ENCODE measurements at regions not wholly inside any gene's neighbourhood (a gene's known extent, or its start where the extent isn't known, plus 50 kb on each side); places are given as distances from the start of the nearest gene placed in this dataset.
A peak's percentile ranks its signal among the peaks of the same experiment; 100 is the strongest.
"Not testable (repeated sequence)": the region's sequence is repeated elsewhere in the genome, so short reads cannot be mapped to it uniquely, and the experiment has no call there.

DNA sequence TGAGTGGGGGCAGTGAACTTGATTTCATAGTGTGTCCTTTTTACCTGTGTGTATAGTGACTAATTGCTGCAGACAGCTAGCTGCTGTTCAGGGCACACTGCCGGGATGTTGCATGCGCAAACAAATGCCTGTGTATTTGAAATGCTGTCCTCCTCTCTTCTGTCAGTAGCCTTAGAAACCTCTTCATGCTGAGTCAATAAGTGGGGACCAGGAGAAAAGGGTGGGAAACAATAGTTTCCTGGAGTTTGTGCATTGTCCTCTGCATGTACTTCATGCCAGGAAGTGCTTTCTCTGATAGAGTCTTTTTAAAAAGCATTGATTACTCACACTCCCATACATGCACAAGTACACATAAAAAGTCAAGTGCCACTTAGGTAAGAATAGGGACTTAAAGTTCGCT lies 1183.7 kb upstream of the CELF2 start:
- no peak for DNase-seq

DNA sequence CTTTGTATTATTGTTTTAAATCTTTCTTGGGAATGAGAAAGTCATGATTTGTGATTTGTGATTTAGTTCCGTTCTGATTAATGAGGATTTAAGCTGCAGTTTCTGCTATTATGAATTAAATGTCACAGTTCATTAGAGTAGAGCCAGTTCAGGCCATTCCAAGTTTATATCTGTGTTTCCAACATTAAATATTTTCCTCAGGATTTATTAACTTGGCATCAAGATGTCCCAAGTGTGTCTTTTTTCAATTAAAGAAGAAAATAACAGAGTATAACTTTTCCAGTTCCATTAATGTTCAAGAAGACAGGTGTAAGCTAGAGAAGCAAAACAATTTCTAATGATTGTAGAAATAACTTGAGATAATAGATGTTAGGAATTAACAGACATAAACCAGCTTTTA lies 1183.2 kb upstream of the CELF2 start:
- no peak for DNase-seq

DNA sequence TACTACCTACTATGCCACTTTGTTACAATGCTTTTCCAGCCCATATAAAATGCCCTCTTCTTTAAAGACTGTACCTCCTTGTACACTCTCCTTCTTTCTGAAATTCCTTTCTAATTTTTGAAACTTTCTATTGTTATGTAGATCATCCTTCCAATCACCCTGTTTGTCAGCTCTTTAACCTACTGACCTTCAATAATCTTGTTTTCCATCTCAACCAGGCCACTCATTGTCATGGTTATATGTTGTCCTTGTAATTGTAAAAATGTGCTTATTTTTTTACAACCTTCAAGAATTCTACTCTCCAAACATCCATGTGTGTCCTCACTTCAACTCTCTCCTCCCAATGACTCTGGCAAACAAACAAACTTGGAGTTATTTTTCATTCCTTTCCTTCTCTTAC lies 1172.6 kb upstream of the CELF2 start:
- DNase-seq: no peak

DNA sequence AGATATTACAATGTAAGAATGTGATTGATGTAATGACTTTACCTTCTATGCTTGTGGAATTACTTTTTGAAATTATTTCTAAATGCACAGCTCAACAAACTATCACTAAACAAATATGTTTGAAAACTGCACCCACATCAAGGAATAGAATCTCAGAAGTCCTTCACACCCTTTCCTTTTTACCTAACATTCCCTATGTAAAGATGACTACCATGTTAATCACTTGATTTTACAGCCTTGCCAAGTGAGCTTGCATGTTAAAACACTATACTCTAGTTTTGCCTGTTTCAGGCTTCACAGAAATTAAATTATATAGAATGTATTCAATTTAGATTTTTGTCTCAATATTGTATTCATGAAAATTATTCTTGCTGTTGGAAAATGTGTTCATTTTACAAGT lies 1169.4 kb upstream of the CELF2 start:
- no peak for DNase-seq

DNA sequence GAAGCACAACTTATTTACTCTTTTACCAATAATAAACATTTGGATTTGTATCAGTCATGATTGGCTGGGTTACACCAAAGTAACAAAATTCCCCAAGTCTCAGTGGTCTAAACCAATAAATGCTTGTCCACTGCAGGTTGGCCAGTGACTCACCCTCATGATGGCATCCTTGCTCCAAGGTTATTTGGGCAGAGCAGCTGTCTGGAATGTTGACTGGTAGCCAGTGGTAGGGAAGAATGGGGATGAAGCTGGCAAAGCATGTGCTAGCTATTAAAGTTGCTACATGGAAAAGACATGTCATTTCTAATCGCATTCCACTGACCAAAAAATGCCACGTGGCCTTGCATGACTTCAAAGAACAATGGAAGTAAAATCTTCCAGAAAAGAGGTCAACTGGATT lies 1168.7 kb upstream of the CELF2 start:
- DNase-seq: peak; percentile 13

DNA sequence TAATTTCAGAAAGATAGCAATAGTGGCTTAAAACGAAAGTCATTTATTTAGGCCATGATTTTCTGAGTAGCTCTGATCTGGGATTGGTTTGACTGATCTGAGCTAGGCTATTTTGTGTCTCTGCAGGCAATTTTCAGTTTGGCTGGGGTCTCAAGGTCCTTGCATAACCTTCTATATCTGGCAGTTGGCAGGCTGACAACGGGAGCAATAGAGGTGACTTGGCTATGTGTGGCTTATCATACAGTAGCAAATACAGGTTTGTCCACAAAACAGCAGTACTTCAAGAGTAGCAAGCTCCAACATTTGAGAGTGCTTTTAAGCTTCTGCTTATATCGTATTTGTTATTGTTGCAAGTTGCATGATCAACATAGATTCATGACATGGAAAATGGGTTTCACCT lies 1167.3 kb upstream of the CELF2 start:
- no peak for DNase-seq

DNA sequence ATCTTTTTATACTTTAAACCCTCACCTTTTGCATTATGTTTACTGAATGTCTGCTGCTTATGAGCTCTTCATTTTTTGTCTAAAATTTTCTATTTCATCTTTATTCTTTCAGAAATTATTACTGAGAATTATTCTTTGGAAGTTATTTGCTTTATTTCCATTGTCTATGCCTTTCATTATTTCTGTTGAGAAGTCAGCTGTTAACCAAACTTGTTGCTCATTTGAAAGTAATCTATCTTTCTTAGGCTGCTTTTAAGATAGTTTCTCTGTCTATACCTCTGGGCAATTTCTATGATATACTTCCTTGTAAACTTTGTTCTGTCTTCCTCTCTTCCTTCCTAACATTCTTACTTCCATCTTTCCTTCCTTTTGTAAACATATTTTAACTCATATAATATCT lies 1165.9 kb upstream of the CELF2 start:
- DNase-seq: no peak

DNA sequence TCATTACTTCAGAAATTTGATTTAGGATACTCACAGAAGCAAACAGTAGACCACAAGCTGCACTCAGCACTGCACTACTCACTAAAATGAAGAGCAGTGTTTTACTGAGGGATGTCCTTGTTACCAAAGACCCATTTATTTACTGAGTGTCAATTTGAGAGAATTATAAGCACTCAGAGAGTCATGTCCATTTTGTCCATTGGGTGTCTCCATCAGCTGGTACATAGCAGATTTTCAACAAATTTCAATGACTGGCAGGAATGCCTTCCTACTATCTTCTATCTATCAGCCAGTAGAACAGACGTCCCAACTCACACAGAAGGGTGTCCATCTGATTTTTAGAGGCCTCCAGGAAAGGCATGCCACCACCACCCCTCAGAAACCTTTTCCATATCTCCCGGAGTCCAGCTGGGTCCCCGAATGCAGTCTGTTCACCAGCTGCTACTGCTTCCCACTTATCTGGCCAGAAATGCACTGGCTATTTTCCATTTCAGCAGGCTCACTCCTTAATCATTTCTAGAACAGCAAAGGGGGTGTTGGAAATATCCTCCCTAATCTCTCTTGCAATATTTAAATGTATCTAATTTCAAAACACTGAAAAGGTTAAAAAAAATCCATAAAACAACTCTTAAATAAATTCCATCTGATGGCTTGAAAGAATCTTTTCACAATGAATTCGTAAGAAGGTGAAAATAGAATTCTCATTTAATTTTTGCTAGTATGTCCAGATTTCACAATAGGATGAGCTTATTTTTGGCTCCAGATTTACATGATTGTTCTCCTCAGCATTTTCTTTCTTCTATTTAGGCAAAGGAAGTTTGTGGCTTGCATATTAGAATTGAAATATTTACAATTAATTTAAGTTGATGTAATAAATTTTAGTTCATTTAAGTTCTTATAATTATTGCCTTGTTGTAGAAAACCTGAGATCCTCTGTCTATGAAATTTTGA lies 1164.0 kb upstream of the CELF2 start:
- no peak for DNase-seq

DNA sequence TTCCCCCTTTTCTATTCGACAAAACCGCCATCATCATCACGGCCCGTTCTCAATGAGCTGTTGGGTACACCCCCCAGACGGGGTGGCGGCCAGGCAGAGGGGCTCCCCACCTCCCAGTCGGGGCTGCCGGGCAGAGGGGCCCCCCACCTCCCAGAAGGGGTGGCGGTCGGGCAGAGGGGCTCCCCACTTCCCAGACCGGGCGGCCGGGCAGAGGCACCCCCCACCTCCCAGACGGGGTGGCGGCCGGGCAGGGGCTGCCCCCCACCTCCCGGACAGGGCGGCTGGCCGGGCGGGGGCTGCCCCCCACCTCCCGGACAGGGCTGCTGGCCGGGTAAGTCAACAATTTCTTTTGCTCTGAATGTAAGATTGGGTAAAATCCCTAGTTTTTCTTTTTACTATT lies 1162.2 kb upstream of the CELF2 start:
- not testable (repeated sequence) for DNase-seq

DNA sequence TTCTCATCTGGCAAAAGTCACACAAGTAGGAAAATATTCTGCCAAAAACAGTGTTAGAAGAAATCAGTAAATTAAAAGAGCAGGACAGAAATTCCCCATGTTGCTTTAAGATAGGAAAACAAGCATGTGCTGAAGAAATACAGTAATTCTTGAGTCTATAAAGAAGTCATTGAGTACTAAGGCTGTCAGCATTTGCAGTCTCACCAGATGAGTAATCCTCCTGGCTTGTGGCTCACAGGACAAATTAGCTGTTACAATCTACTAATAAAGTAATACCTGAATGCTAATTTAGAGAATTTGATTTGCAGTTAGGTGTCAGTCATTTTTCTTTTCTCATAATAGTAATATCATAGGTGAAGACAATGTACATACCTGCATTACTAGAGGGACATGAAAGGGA lies 1158.9 kb upstream of the CELF2 start:
- no peak for DNase-seq

DNA sequence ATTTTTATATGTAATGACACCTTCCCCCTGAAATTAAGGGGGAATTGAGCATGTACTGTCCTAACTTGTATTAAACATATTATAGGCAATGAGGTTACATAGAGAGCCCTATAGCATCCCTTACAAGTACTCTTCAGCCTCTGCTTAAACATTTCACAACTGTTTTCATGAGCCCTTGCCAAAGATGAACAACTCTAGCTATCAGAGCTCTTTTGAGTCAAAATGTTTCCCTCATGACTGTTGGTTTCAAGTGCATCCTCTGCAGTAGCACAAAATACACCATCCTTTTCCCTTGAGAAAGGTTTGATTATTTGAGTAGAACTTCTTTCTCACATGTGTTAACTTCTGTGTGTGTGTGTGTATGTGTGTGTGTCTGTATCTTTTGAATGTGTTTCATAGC lies 1157.6 kb upstream of the CELF2 start:
- DNase-seq: no peak

DNA sequence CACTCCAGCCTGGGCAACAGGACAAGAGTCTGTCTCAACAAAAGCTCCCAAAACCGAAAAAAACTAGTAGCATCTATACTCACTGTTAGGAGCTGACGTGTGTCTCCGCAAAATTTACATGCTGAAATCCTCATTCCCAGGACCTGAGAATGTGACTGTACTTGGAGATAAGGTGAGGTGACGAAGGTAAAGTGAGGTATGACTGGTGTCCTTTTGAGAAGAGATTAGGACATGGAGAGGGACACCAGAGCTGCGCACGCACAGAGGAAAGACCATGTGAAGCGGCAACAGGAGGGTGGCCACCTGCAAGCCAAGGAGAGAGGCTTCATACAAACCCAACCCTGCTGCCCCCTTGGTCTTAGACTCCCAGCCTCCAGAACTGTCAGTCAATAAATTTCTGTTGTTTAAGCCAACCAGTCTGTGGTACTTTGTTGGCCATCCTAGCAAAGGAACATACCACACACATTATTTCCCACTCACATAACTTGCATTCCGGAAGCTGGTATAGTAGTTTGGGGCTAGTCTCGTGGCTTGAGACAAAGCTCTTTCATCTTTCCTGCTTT lies 1154.0 kb upstream of the CELF2 start:
- DNase-seq: no peak

DNA sequence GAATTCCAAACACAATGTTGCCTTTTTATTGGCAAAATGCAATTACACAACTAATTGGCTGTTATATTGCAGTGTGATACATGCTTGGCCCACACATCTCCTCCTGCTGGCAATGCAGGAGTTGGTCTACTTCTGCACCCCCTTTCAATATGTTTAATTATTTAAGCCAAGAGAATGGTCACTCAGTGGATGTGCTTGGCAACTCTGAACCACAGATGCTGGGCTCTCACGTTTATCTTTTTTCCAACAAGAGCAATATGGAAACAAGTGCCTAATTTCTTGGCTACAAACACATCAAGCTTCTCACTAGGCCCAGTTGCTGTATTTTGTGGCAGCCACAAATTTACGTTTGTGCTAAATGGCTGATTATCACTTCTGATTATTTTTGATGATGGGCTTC lies 1149.2 kb upstream of the CELF2 start:
- no peak for DNase-seq

DNA sequence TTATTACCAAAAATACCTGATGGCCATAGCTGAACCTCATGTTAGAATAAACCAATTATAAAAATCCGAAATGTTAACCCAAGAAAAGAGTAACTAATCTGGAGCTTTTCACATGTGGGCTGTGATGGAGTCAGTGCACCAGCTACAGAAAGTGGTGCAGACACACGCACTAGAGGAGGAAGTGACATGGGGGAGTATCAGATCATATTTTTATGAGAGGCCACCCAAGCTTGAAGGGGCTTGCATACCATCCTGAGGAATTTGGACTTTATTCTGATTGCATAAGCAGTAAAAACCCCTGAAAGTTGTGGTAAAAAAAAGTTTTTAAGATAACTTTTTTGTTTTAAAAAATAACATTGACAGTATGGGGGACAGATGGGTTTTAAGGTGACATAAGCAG lies 1148.5 kb upstream of the CELF2 start:
- DNase-seq: no peak

DNA sequence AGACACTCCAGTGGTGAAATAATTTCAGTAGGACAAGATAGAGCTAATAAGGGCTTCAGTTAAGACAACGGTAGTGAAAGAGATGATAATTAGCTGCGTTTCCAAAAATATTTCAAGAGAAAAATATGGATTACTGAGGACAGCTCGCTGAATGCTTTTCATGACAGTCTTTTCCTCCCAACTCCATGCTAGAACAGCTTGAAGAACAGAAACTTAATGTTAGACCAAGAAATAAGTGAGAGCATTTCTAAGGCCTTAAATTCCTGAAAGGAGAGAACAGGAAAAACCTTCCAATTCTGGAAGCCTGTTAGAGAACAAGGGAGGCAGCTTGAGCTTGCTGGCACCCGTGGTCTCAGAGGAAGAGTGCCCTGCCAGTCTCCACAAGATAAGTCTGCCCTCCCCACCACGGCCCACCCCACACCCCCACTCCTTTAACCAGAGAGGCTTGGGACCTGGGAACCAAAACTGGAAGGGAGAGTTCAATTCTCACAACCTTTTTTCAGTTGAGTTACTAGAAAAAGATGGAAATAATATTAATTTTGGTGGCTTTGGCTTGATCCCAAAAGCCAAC lies 1148.0 kb upstream of the CELF2 start:
- DNase-seq: no peak

DNA sequence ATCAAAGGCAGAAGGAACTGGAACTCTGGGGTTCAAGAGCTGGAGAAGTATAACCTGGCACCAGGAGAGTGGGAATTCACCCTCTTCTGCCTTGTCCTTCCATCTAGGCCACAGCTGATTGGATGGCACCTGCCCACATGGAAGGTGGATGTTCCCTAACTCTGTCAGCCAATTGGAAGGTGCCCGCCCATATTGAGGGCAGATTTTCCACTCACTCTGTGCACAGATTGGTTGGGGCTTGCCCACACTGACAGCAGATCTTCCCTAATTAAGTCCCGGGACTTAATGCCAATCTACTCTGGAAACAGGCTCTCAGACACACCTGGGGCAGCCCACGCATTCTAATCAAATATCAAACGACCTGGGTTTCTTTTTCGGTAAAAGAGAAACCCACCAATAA lies 1142.3 kb upstream of the CELF2 start:
- DNase-seq: no peak

DNA sequence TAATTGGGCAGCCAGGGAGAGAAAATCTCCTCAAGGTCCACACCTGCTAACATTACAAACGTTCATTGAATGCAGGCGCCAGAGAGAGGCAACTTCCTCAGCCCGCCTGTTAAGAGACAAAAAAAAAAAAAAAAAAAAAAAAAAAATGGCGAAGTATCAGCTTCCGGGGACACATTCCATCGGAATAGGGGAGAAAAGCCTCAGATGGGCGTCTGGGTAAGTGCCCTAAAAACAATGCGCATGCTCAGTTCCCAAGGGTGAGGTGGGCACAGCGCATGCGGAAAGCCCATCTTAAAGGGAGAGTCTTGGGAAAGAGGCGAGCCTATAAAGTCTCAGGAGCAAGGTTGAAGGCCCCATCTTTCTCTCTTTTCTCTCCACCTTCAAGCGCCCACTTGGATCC lies 1139.7 kb upstream of the CELF2 start:
- DNase-seq: no peak

DNA sequence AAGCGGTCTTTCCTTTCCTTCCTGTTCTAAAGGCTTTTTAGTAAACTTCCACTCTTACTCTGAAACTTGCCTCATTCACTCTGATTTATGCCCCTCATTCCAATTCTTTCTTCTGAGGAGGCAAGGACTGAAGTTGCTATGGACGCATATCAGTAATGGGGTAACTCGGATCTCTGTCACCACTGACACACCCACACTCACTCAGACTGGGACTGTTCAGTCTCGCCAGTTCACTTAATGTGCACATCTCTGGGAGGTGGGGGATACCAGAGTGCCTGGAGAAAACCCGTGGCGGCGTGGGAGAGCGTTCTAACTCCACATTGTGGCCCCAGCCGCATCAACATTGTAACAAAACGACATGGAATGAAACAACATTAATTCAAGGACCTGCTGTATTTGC lies 1139.3 kb upstream of the CELF2 start:
- DNase-seq: no peak

DNA sequence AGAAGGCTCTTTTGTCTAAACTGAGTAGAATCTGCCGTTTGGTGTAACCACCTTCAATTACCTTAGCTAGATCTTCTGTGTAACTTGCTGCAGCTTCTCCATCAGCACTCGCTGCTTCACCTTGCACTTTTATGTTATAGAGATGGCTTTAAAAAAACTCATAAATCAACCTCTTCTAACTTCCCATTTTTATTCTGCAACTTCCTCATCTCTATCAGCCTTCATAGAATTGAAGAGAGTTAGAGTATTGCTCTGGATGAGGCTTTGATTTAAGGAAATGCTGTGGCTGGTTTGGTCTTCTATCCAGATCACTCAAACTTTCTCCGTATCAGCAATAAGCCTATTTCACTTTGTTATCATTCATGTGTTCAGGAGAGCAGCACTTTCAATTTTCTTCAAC lies 1131.9 kb upstream of the CELF2 start:
- DNase-seq: no peak

DNA sequence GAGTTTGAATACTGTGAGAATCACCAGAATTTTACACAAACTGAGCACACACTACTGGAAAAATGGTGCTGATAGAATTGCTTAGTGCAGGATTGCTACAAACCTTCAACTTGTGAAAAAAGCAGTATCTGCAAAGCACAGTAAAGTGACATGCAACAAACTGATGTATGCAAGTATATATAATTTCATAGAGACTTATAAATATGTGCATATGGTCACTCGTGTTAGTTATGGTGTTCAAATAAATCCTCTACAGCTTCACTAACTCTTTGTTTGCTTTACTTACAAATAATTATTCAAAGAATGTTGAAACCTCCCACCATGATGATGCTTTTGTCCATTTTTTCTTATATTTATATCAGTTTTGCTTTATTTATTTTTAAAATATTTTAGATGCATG lies 1130.9 kb upstream of the CELF2 start:
- no peak for DNase-seq

DNA sequence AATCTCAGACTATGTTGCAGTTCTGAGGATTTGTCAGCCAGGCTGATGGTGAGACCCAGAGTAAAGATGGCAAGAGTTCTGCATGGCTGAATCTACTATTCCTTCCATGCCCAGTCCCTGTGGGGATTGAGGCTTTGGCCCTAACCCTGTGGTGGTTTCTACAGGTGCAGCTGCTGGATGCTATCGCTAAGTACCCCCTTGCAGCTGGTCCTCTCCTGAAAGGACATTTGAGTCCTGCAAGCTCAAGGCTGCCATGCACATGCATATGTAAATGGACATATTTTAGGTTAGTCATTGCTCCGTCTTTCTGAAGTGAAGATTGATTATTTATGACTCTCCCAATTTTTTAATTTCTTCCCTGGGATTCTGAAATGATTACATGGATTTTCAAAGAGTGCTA lies 1122.2 kb upstream of the CELF2 start:
- no peak for DNase-seq

DNA sequence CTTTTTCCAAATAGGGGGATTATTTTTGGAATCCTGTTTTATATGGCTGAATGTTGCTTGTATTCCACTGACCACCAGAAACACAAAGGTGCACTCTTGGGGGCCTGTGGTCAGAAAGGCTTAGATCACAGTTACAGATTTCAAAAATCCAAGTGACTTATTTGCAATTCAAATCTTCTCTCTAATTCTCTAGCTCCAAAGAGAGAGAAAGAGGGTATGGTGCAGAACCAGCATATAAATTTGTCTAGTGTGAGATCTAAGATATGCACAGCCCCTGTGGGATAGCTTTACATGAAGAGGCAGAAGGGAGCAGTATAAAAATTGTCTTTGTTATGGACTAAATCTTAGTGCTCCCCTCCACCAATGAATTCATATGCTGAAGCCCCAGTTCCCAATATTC lies 1121.7 kb upstream of the CELF2 start:
- DNase-seq: no peak

DNA sequence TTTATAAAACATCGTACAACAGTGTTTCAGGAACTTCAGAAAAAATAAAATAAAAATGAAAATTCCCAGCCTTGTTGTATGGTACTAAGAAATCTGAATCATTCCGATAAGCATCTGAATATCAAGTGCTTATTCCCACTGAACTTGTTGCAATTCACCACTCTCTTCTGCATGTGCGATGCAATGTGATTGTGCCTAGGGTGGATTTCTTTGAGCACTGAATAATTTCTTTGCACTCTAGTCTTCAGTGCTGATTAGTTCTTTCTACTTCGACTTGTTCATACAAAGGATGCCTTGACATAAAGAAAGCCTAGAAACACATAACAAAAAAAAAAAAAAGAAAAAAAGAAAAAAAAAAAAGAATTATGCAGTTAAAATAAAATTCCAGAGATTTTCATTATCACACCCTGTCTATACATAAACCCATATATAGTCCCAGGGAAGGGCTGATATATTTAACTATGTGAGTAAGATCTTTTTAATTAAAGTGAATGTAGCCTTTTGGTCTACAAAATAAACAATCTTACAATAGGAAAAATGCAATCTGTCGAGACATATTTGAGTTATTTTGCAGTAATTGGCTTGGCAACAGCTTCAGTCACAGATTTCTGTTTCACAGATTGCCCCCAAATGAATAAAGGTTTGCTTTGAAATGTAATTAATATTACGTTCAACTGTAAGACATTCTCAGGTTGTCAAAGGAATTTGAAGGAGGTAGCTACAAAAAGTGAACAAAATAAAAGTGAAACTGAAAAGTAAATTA lies 1118.9 kb upstream of the CELF2 start:
- DNase-seq: no peak

DNA sequence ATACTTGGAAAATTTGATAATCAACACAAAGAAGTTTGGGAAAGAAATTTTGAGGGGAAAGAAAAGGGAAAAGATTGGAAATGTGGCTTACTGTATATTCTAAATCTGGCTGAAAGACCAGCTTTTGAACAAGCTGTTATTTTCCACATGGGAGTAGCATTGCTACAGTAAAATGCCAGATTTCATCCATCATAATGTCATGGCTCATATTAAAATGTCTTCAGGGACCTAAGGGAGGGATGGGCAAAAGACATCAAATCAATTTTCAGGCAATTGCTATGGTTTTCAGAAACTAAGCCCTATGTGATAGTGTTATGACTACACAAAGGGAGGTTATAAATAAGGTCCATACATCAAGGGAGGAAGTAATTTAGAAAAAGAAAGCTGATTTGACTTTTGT lies 1116.9 kb upstream of the CELF2 start:
- no peak for DNase-seq
